A549 (cell line): ENCODE measurements at regions not wholly inside any gene's neighbourhood (a gene's known extent, or its start where the extent isn't known, plus 50 kb on each side); places are given as distances from the start of the nearest gene placed in this dataset.
"Not testable (repeated sequence)": the region's sequence is repeated elsewhere in the genome, so short reads cannot be mapped to it uniquely, and the experiment has no call there.

Experiments used
- ATAC-seq, 2 experiments: fragments of 200-7000 bp in 1 of 2; fragments of >200 bp in 1 of 2; cut with Nextera tagmentation in 1 of 2; cut with Tn5 transposase in 1 of 2; 3 replicates each; pipeline versions ENCODE4 v1.8.0 to v1.9.1; 2018 to 2020; ENCODE audit warnings: mild to moderate bottlenecking in 1 of 2, moderate library complexity in 1 of 2
- CTCF ChIA-PET: fragments of 300-600 bp; sonication (Branson Sonifier 250); formaldehyde crosslinking; extraction: SDS; loops from one replicate; lab custom pipeline; 2021; ENCODE audit warnings: antibody characterized with exemption, inconsistent platforms; lab: Yijun Ruan, JAX
- POLR2A ChIA-PET: fragments of 350-600 bp; formaldehyde crosslinking; extraction: SDS; loops from one replicate; lab custom pipeline; 2021; ENCODE audit warnings: antibody characterized with exemption, inconsistent platforms; lab: Yijun Ruan, JAX
- DNase-seq, 2 experiments: peaks; one replicate each; pipeline versions ENCODE4 v3.0.0 to v3.0.0-alpha.2; 2011 to 2016; ENCODE audit warnings: low read depth in 1 of 2, low spot score in 1 of 2
- FAIRE-seq: peaks from 2 replicates; lab custom pipeline; 2011; peaks lifted over from hg19 to GRCh38; lab: Jason Lieb, UNC
- H3K27ac ChIP-seq, 2 experiments: fragments of >200 bp; sonication (Bioruptor Twin); formaldehyde crosslinking; 3 replicates each; pipeline ENCODE4 v1.5.1; 2016 to 2017
- H3K4me1 ChIP-seq: fragments of >200 bp; sonication (Bioruptor Twin); formaldehyde crosslinking; 3 replicates; pipeline ENCODE4 v1.6.1; 2016
- H3K4me2 ChIP-seq: fragments of >200 bp; sonication (Bioruptor Twin); formaldehyde crosslinking; 3 replicates; pipeline ENCODE4 v1.6.1; 2016
- H3K4me3 ChIP-seq: fragments of >200 bp; sonication (Bioruptor Twin); formaldehyde crosslinking; 3 replicates; pipeline ENCODE4 v1.5.1; 2016
- H3K9me3 ChIP-seq: fragments of >200 bp; sonication (Bioruptor Twin); formaldehyde crosslinking; 3 replicates; pipeline ENCODE4 v1.6.1; 2016
- CBX2 ChIP-seq: fragments of 200-600 bp; sonication (generic); IDR thresholded peaks from 2 replicates; pipeline ENCODE4 v1.6.1; 2016; ENCODE audit warnings: low read depth, mild to moderate bottlenecking, borderline replicate concordance
- CBX8 ChIP-seq: fragments of 200-600 bp; sonication (generic); IDR thresholded peaks from 2 replicates; pipeline ENCODE4 v1.6.1; 2016
- EHMT2 ChIP-seq: fragments of 200-600 bp; sonication (generic); IDR thresholded peaks from 2 replicates; pipeline ENCODE4 v1.6.1; 2016; ENCODE audit warnings: antibody characterized with exemption, low read depth, mild to moderate bottlenecking, moderate library complexity
- EP300 ChIP-seq, 2 experiments: fragments of >200 bp; sonication (Bioruptor Twin); formaldehyde crosslinking; IDR thresholded peaks; 2 replicates in 1 of 2; 3 replicates in 1 of 2; pipeline ENCODE4 v1.6.1; 2016 to 2017
- ESRRA ChIP-seq: fragments of 150-350 bp; IDR thresholded peaks from 2 replicates; pipeline ENCODE4 v1.6.1; 2014; ENCODE audit warnings: mild to moderate bottlenecking, low read length, borderline replicate concordance
- FOXS1 ChIP-seq: fragments of 250-450 bp; sonication (Bioruptor Pico); IDR thresholded peaks from 2 replicates; pipeline ENCODE4 v1.5.0; 2020; ENCODE audit warnings: mild to moderate bottlenecking, moderate library complexity
- HOXB5 ChIP-seq: fragments of 250-450 bp; sonication (Bioruptor Pico); IDR thresholded peaks from 2 replicates; pipeline ENCODE4 v1.5.0; 2020; ENCODE audit warnings: mild to moderate bottlenecking, moderate library complexity
- JUN ChIP-seq, 2 experiments: fragments of >200 bp; sonication (Bioruptor Twin); formaldehyde crosslinking; IDR thresholded peaks; 2 replicates in 1 of 2; 3 replicates in 1 of 2; pipeline ENCODE4 v1.6.1; 2016 to 2017
- MYC ChIP-seq: IDR thresholded peaks from 2 replicates; pipeline ENCODE4 v1.6.1; 2012; ENCODE audit warnings: mild to moderate bottlenecking, inconsistent platforms, low read length, improper control_type of control experiment, borderline replicate concordance
- NPAS2 ChIP-seq: fragments of 250-450 bp; sonication (Bioruptor Pico); IDR thresholded peaks from 2 replicates; pipeline ENCODE4 v1.8.0; 2022; ENCODE audit warnings: mild to moderate bottlenecking, moderate library complexity, borderline replicate concordance
- POLR2A ChIP-seq: IDR thresholded peaks from 2 replicates; pipeline ENCODE4 v1.6.1; 2012; ENCODE audit warnings: mild to moderate bottlenecking, low read length
- RARB ChIP-seq: fragments of 250-450 bp; sonication (Bioruptor Pico); IDR thresholded peaks from 2 replicates; pipeline ENCODE4 v1.8.0; 2021; ENCODE audit warnings: mild to moderate bottlenecking, moderate library complexity
- RCOR1 ChIP-seq: fragments of 150-350 bp; IDR thresholded peaks from 2 replicates; pipeline ENCODE4 v1.6.1; 2014; ENCODE audit warnings: antibody characterized with exemption, low read length, low read depth
- RFX5 ChIP-seq: fragments of 450-650 bp; IDR thresholded peaks from 2 replicates; pipeline ENCODE4 v1.7.1; 2014; ENCODE audit warnings: antibody characterized with exemption, mild to moderate bottlenecking, moderate library complexity
- RNF2 ChIP-seq: fragments of 200-600 bp; sonication (generic); IDR thresholded peaks from 2 replicates; pipeline ENCODE4 v1.6.1; 2016; ENCODE audit warnings: low read depth, mild to moderate bottlenecking, antibody characterized with exemption, moderate library complexity, borderline replicate concordance
- ZC3H11A ChIP-seq: fragments of 450-650 bp; IDR thresholded peaks from 2 replicates; pipeline ENCODE4 v1.6.1; 2014; ENCODE audit warnings: antibody characterized with exemption, mild to moderate bottlenecking
- ZFP36 ChIP-seq: fragments of 450-650 bp; IDR thresholded peaks from 2 replicates; pipeline ENCODE4 v1.6.1; 2014; ENCODE audit warnings: borderline replicate concordance; ENCODE audit not compliant: partially characterized antibody
- ZNF302 ChIP-seq: fragments of 250-450 bp; sonication (Bioruptor Pico); IDR thresholded peaks from 2 replicates; pipeline ENCODE4 v1.9.0; 2021; ENCODE audit warnings: inconsistent platforms, mild to moderate bottlenecking, moderate library complexity
- ZSCAN20 ChIP-seq: fragments of 250-450 bp; sonication (Bioruptor Pico); IDR thresholded peaks from 2 replicates; pipeline ENCODE4 v1.8.0; 2022; ENCODE audit warnings: mild to moderate bottlenecking, moderate library complexity
- WGBS: methylation state at CpG from one replicate; pipeline ENCODE4 v1.1.6; 2017; ENCODE audit errors: missing lambda C conversion rate; 5-methylcytosine and 5-hydroxymethylcytosine counted together
- TF ChIP-seq, protein P1 (sequence below): IDR thresholded peaks from 2 replicates; pipeline ENCODE4 v1.6.1; 2012; ENCODE audit warnings: low read depth, borderline replicate concordance
- TF ChIP-seq, protein P2 (sequence below): fragments of 150-350 bp; IDR thresholded peaks from 2 replicates; pipeline ENCODE4 v1.6.1; 2014; ENCODE audit warnings: low read depth, mild to moderate bottlenecking, low read length
- TF ChIP-seq, protein P3 (sequence below): fragments of 250-450 bp; sonication (Bioruptor Pico); IDR thresholded peaks from 2 replicates; pipeline ENCODE4 v1.5.0; 2021; ENCODE audit warnings: mild to moderate bottlenecking, moderate library complexity, borderline replicate concordance
- TF ChIP-seq, protein P4 (sequence below): fragments of >200 bp; sonication (Bioruptor Twin); formaldehyde crosslinking; IDR thresholded peaks from 2 replicates; pipeline ENCODE4 v1.6.1; 2016

DNA sequence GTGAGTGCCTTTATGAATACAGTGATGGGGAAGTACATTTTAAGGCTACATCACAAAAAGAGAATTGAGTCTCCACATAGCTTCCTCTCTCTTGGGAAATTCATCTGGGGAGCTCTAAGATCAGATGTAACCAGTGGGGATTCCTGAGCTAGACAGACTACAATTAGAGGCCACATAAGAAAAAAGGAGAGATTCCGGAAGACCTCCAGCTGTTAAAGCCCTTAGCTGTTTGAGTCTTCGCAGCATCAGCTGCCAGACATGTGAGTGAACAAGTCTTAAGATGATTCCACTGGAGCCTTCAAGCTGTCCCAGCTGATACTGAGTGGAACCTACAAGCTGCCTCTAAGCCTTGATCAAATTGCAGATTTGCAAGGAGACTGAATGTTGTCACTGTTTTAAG is 448.5 kb downstream of the NXPH1 start:
- H3K4me1 ChIP-seq, result no peaks in the 10 kb centered on the region
- no peaks in the 10 kb centered on the region for H3K9me3 ChIP-seq
- no peak for FAIRE-seq
- ChIA-PET POLR2A (no interaction called here), CTCF (no interaction called here)
- ATAC-seq, result no peak
- 6% methylated on average over 2 of the region's 2 CpGs for WGBS
- H3K27ac ChIP-seq, result no peak overlapping the region
- DNase-seq, result no peak
- TF ChIP-seq ZC3H11A, result no peak
- TF ChIP-seq, protein P1, sequence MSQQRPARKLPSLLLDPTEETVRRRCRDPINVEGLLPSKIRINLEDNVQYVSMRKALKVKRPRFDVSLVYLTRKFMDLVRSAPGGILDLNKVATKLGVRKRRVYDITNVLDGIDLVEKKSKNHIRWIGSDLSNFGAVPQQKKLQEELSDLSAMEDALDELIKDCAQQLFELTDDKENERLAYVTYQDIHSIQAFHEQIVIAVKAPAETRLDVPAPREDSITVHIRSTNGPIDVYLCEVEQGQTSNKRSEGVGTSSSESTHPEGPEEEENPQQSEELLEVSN, result no peak
- no peak for TF ChIP-seq EHMT2
- no peak for TF ChIP-seq CBX2
- TF ChIP-seq NPAS2 (CRISPR knock-in tag), result no peak
- TF ChIP-seq, protein P2, sequence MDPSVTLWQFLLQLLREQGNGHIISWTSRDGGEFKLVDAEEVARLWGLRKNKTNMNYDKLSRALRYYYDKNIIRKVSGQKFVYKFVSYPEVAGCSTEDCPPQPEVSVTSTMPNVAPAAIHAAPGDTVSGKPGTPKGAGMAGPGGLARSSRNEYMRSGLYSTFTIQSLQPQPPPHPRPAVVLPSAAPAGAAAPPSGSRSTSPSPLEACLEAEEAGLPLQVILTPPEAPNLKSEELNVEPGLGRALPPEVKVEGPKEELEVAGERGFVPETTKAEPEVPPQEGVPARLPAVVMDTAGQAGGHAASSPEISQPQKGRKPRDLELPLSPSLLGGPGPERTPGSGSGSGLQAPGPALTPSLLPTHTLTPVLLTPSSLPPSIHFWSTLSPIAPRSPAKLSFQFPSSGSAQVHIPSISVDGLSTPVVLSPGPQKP, result no peak
- TF ChIP-seq MYC, result no peak
- TF ChIP-seq ZNF302, result no peak
- TF ChIP-seq JUN (IDR thresholded peaks at IDR 0.05), result no peak
- no peak overlapping the region for H3K4me3 ChIP-seq
- no peak overlapping the region for H3K4me2 ChIP-seq

DNA sequence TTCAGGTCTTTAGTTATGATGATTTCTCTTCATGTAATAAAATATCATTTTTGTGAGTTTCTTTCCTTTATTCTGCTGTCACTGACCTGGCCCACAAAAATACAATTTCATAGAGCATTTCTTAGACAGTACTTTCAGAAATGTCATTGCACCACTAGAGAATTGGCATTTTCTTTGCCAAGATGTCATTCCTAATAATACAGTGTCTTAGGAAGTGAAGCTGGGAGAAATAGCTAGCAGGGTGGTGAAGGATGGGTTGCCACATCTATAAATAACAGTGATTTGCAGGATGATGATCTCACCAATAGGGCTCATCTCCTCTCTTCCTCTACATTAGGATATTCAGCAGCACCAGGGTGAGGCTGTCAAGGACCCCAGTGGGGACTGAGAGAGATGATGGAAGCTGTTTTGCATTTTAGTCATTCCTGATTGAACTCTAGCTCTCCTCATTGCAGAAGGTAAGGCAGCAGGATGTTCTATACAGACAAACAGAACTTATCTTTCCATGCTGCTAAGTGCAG is 452.1 kb downstream of the NXPH1 start:
- H3K4me2 ChIP-seq, result no peak overlapping the region
- no peaks in the 10 kb centered on the region for H3K9me3 ChIP-seq
- no peak for DNase-seq
- no peaks in the 10 kb centered on the region for H3K4me1 ChIP-seq
- FAIRE-seq, result no peak
- POLR2A ChIA-PET, result no interaction called here
- CTCF ChIA-PET, result no interaction called here
- ATAC-seq, result no peak
- no peak for TF ChIP-seq ESRRA
- TF ChIP-seq JUN (IDR thresholded peaks at IDR 0.05), result no peak
- TF ChIP-seq RNF2, result no peak
- TF ChIP-seq RFX5, result no peak
- TF ChIP-seq CBX8, result no peak
- no peak for TF ChIP-seq ZSCAN20 (CRISPR knock-in tag)
- TF ChIP-seq, protein P3, sequence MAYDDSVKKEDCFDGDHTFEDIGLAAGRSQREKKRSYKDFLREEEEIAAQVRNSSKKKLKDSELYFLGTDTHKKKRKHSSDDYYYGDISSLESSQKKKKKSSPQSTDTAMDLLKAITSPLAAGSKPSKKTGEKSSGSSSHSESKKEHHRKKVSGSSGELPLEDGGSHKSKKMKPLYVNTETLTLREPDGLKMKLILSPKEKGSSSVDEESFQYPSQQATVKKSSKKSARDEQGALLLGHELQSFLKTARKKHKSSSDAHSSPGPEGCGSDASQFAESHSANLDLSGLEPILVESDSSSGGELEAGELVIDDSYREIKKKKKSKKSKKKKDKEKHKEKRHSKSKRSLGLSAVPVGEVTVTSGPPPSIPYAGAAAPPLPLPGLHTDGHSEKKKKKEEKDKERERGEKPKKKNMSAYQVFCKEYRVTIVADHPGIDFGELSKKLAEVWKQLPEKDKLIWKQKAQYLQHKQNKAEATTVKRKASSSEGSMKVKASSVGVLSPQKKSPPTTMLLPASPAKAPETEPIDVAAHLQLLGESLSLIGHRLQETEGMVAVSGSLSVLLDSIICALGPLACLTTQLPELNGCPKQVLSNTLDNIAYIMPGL (CRISPR knock-in tag), result no peak
- TF ChIP-seq ZFP36, result no peak
- TF ChIP-seq HOXB5 (CRISPR knock-in tag), result no peak
- TF ChIP-seq RCOR1, result no peak
- TF ChIP-seq RARB, result no peak
- no peak for TF ChIP-seq POLR2A
- no peak for TF ChIP-seq EP300 (IDR thresholded peaks at IDR 0.05)
- TF ChIP-seq, protein P4, sequence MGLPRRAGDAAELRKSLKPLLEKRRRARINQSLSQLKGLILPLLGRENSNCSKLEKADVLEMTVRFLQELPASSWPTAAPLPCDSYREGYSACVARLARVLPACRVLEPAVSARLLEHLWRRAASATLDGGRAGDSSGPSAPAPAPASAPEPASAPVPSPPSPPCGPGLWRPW, result no peak
- no peak for TF ChIP-seq FOXS1 (CRISPR knock-in tag)
- no peak overlapping the region for H3K4me3 ChIP-seq
- H3K27ac ChIP-seq, result no peak overlapping the region

DNA sequence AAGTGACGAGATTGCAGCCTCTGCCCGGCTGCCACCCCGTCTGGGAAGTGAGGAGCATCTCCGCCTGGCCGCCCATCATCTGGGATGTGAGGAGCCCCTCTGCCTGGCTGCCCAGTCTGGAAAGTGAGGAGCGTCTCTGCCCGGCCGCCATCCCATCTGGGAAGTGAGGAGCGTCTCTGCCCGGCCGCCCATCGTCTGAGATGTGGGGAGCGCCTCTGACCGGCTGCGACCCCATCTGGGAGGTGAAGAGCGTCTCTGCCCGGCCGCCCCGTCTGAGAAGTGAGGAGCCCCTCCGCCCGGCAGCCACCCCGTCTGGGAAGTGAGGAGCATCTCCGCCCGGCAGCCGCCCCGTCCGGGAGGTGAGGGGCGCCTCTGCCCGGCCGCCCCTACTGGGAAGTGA is 456.9 kb downstream of the NXPH1 start:
- FAIRE-seq, H3K4me3 ChIP-seq, H3K27ac ChIP-seq, H3K4me1 ChIP-seq, H3K4me2 ChIP-seq, POLR2A ChIA-PET, DNase-seq, H3K9me3 ChIP-seq, CTCF ChIA-PET, ATAC-seq: not testable (repeated sequence)
- 13% methylated on average over 5 of the region's 30 CpGs for WGBS
